ENCODE measurements at regions not wholly inside any gene's neighbourhood (a gene's known extent, or its start where the extent isn't known, plus 50 kb on each side); places are given as distances from the start of the nearest gene placed in this dataset.

- no peak for DNase-seq
Observed at GRCh38 chrX:5054852-5055251, 1173.8 kb downstream of the NLGN4X start.

GRCh38 chrX:5051831-5052491 lies 1176.7 kb downstream of the NLGN4X start:
- DNase-seq: no peak

- DNase-seq: no peak
Observed at GRCh38 chrX:5042563-5042962, 1186.1 kb downstream of the NLGN4X start.

GRCh38 chrX:5031792-5032191 lies 1196.9 kb downstream of the NLGN4X start:
- no peak for DNase-seq

- DNase-seq: no peak
Observed at GRCh38 chrX:5015451-5015850, 1213.2 kb downstream of the NLGN4X start.

- no peak for DNase-seq
Observed at GRCh38 chrX:4994855-4995254, 1233.8 kb downstream of the NLGN4X start.

GRCh38 chrX:4978613-4979012 lies 1250.1 kb downstream of the NLGN4X start:
- DNase-seq: no peak

- no peak for DNase-seq
Observed at GRCh38 chrX:4971646-4972045, 1257.0 kb downstream of the NLGN4X start.

- no peak for DNase-seq
Observed at GRCh38 chrX:4964112-4964511, 1250.7 kb upstream of the PRKX start.

- no peak for DNase-seq
Observed at GRCh38 chrX:4963432-4963831, 1250.0 kb upstream of the PRKX start.

- no peak for DNase-seq
Observed at GRCh38 chrX:4944767-4945166, 1231.3 kb upstream of the PRKX start.

- no peak for DNase-seq
Observed at GRCh38 chrX:4936315-4936714, 1222.9 kb upstream of the PRKX start.

- no peak for DNase-seq
Observed at GRCh38 chrX:4935846-4936245, 1222.4 kb upstream of the PRKX start.

- DNase-seq: no peak
Observed at GRCh38 chrX:4935401-4935800, 1222.0 kb upstream of the PRKX start.

- no peak for DNase-seq
Observed at GRCh38 chrX:4932790-4933189, 1219.3 kb upstream of the PRKX start.

- DNase-seq: no peak
Observed at GRCh38 chrX:4930426-4930825, 1217.0 kb upstream of the PRKX start.

GRCh38 chrX:4925911-4926310 lies 1212.5 kb upstream of the PRKX start:
- no peak for DNase-seq

GRCh38 chrX:4909348-4909747 lies 1195.9 kb upstream of the PRKX start:
- DNase-seq: no peak

GRCh38 chrX:4905576-4905975 lies 1192.1 kb upstream of the PRKX start:
- DNase-seq: no peak

- DNase-seq: no peak
Observed at GRCh38 chrX:4881277-4881676, 1167.8 kb upstream of the PRKX start.

- no peak for DNase-seq
Observed at GRCh38 chrX:4878640-4879039, 1165.2 kb upstream of the PRKX start.

- no peak for DNase-seq
Observed at GRCh38 chrX:4876268-4876667, 1162.8 kb upstream of the PRKX start.

GRCh38 chrX:4851534-4851933 lies 1138.1 kb upstream of the PRKX start:
- no peak for DNase-seq

GRCh38 chrX:4850312-4850711 lies 1136.9 kb upstream of the PRKX start:
- no peak for DNase-seq

GRCh38 chrX:4844376-4844775 lies 1130.9 kb upstream of the PRKX start:
- no peak for DNase-seq

All from DMS53 (cell line).